ENCODE measurements at regions not wholly inside any gene's neighbourhood (a gene's known extent, or its start where the extent isn't known, plus 50 kb on each side); places are given as distances from the start of the nearest gene placed in this dataset.

- Histone ChIP-seq H3K9me2 (replicated peaks; ENCODE audit: low read depth, low read length) (no peaks in the 10 kb centered on the region), H3K4me3 (ENCODE audit: low read length, poor library complexity, severe bottlenecking) (no peak overlapping the region), H3K79me2 (ENCODE audit: insufficient read depth, low read length) (no peaks in the 10 kb centered on the region), H3K9me3 (ENCODE audit: insufficient read depth, low read depth, low read length) (no peaks in the 10 kb centered on the region), H3K36me3 (ENCODE audit: insufficient read depth, low read length) (no peaks in the 10 kb centered on the region), H3K9ac (ENCODE audit: low read depth, low read length, poor library complexity, severe bottlenecking) (no peak overlapping the region), H3K4me2 (ENCODE audit: low read depth, low read length, poor library complexity, severe bottlenecking) (no peak overlapping the region), H3F3A (ENCODE audit: low read depth) (no peaks in the 10 kb centered on the region), H4K20me1 (ENCODE audit: insufficient read depth, low read length, poor library complexity, severe bottlenecking) (no peaks in the 10 kb centered on the region), H2AFZ (ENCODE audit: low read length) (no peak overlapping the region), H3K27me3 (ENCODE audit: insufficient read depth, low read length, poor library complexity, severe bottlenecking) (no peaks in the 10 kb centered on the region), H3K4me1 (ENCODE audit: insufficient read depth, low read length, poor library complexity, severe bottlenecking) (no peaks in the 10 kb centered on the region)
- TF ChIP-seq EZH2phosphoT487 (IDR thresholded peaks at IDR 0.05; ENCODE audit: borderline replicate concordance) (no peak), CTCF (conservative IDR thresholded peaks at IDR 0.05; ENCODE audit: low read length) (no peak)
These were observed 282.9 kb upstream of the SPRED2 start for GRCh38 chr2:65715323-65715722.

- Histone ChIP-seq H3K4me3 (ENCODE audit: low read length, poor library complexity, severe bottlenecking) (no peak overlapping the region), H3K9ac (ENCODE audit: low read depth, low read length, poor library complexity, severe bottlenecking) (no peak overlapping the region), H3K9me2 (replicated peaks; ENCODE audit: low read depth, low read length) (no peaks in the 10 kb centered on the region), H4K20me1 (ENCODE audit: insufficient read depth, low read length, poor library complexity, severe bottlenecking) (no peaks in the 10 kb centered on the region), H3K36me3 (ENCODE audit: insufficient read depth, low read length) (no peaks in the 10 kb centered on the region), H3K27me3 (ENCODE audit: insufficient read depth, low read length, poor library complexity, severe bottlenecking) (no peaks in the 10 kb centered on the region), H3K4me2 (ENCODE audit: low read depth, low read length, poor library complexity, severe bottlenecking) (no peak overlapping the region), H3K79me2 (ENCODE audit: insufficient read depth, low read length) (no peaks in the 10 kb centered on the region), H2AFZ (ENCODE audit: low read length) (no peak overlapping the region), H3K9me3 (ENCODE audit: insufficient read depth, low read depth, low read length) (no peaks in the 10 kb centered on the region), H3F3A (ENCODE audit: low read depth) (no peaks in the 10 kb centered on the region), H3K4me1 (ENCODE audit: insufficient read depth, low read length, poor library complexity, severe bottlenecking) (no peaks in the 10 kb centered on the region)
- no peak for TF ChIP-seq EZH2phosphoT487 (IDR thresholded peaks at IDR 0.05; ENCODE audit: borderline replicate concordance)
- TF ChIP-seq CTCF (conservative IDR thresholded peaks at IDR 0.05; ENCODE audit: low read length), result no peak
These were observed 282.5 kb upstream of the SPRED2 start for GRCh38 chr2:65714866-65715265.

GRCh38 chr2:65711863-65712262, 279.5 kb upstream of the SPRED2 start:
- Histone ChIP-seq H3K9ac (ENCODE audit: low read depth, low read length, poor library complexity, severe bottlenecking) (no peak overlapping the region), H4K20me1 (ENCODE audit: insufficient read depth, low read length, poor library complexity, severe bottlenecking) (no peaks in the 10 kb centered on the region), H3K9me2 (replicated peaks; ENCODE audit: low read depth, low read length) (no peaks in the 10 kb centered on the region), H3K4me3 (ENCODE audit: low read length, poor library complexity, severe bottlenecking) (no peak overlapping the region), H3K9me3 (ENCODE audit: insufficient read depth, low read depth, low read length) (no peaks in the 10 kb centered on the region), H3K4me1 (ENCODE audit: insufficient read depth, low read length, poor library complexity, severe bottlenecking) (no peaks in the 10 kb centered on the region), H3K36me3 (ENCODE audit: insufficient read depth, low read length) (no peaks in the 10 kb centered on the region), H2AFZ (ENCODE audit: low read length) (no peak overlapping the region), H3F3A (ENCODE audit: low read depth) (no peaks in the 10 kb centered on the region), H3K27me3 (ENCODE audit: insufficient read depth, low read length, poor library complexity, severe bottlenecking) (no peaks in the 10 kb centered on the region), H3K79me2 (ENCODE audit: insufficient read depth, low read length) (no peaks in the 10 kb centered on the region), H3K4me2 (ENCODE audit: low read depth, low read length, poor library complexity, severe bottlenecking) (no peak overlapping the region)
- TF ChIP-seq EZH2phosphoT487 (IDR thresholded peaks at IDR 0.05; ENCODE audit: borderline replicate concordance), result no peak
- no peak for TF ChIP-seq CTCF (conservative IDR thresholded peaks at IDR 0.05; ENCODE audit: low read length)

Data from Loucy (cell line).